ENCODE measurements at regions not wholly inside any gene's neighbourhood (a gene's known extent, or its start where the extent isn't known, plus 50 kb on each side); places are given as distances from the start of the nearest gene placed in this dataset.

- no peak for DNase-seq (ENCODE audit: extremely low read depth in 1 of 2, low read depth in 1 of 2)
These were observed 146.5 kb upstream of the ARGLU1 start for GRCh38 chr13:106714271-106714982.

DNA sequence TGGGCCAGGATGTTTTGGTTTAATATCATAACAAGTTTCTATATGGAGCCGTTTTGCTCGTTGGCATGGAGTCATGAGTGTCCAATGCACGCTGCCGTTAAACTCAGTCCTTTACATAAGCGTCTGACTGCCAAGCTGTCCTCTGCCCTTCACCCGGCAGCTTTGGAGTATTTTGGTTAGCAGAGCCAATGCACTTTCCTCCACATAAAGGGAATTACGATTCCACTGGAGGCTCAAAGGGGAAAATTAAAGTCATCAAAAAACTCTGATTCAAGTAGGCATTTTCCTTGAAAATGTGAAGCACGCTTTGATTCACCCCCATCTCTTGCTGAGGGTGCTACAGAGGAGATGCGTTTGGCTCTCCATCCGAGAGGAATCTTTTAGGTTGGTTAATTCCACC lies 144.4 kb upstream of the ARGLU1 start:
- no peak for DNase-seq (ENCODE audit: extremely low read depth in 1 of 2, low read depth in 1 of 2)

GRCh38 chr13:106710266-106710665 lies 142.3 kb upstream of the ARGLU1 start:
- DNase-seq (ENCODE audit: extremely low read depth in 1 of 2, low read depth in 1 of 2) = no peak

- no peak for DNase-seq (ENCODE audit: extremely low read depth in 1 of 2, low read depth in 1 of 2)
These were observed 141.6 kb upstream of the ARGLU1 start for GRCh38 chr13:106709522-106709921.

GRCh38 chr13:106702505-106702904 lies 134.6 kb upstream of the ARGLU1 start:
- no peak for DNase-seq (ENCODE audit: extremely low read depth in 1 of 2, low read depth in 1 of 2)

GRCh38 chr13:106701771-106702341 lies 133.9 kb upstream of the ARGLU1 start:
- DNase-seq (ENCODE audit: extremely low read depth in 1 of 2, low read depth in 1 of 2) = no peak

DNA sequence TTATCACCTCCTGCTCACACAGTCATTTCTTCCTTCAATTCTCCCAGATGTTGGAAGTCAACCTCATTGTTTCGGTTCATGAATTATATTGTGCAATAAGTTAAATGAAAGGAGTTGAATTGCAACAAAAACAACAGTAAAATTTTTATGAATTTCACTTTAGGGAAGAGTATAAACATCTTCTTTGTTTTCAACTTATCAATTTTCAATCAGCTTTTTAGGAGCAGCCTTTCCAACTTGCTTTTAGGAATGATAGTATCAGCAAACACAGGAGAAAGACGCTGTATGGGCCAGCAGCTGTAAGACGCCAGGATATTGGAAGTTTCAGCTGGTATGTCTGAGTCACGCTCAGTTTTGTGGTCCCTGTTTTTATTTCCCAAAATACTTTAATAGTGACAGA lies 132.5 kb upstream of the ARGLU1 start:
- no peak for DNase-seq (ENCODE audit: extremely low read depth in 1 of 2, low read depth in 1 of 2)

GRCh38 chr13:106700007-106700406 lies 132.1 kb upstream of the ARGLU1 start:
- no peak for DNase-seq (ENCODE audit: extremely low read depth in 1 of 2, low read depth in 1 of 2)

GRCh38 chr13:106699311-106699710 lies 131.4 kb upstream of the ARGLU1 start:
- DNase-seq (ENCODE audit: extremely low read depth in 1 of 2, low read depth in 1 of 2) = no peak

DNA sequence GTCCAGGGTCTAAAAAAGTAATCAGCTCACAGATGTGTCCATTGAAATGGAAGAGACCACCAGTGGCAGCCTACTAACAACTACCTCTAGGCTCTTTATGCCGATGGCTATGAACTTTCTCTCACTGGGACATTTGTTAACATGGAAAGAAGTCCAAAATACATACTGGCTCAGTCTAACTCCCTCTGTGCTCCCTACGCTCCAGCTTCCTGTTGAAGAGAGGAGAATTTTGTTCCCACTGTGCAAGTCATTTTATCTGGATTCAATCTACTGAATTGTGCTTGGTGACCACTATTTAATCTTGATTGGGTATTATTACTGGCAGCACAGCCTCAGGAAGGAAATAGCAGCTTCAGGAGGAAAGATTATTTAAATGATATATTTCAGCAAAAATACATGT lies 128.8 kb upstream of the ARGLU1 start:
- no peak for DNase-seq (ENCODE audit: extremely low read depth in 1 of 2, low read depth in 1 of 2)

GRCh38 chr13:106696140-106696539 lies 128.2 kb upstream of the ARGLU1 start:
- no peak for DNase-seq (ENCODE audit: extremely low read depth in 1 of 2, low read depth in 1 of 2)

GRCh38 chr13:106695139-106695538 lies 127.2 kb upstream of the ARGLU1 start:
- no peak for DNase-seq (ENCODE audit: extremely low read depth in 1 of 2, low read depth in 1 of 2)

DNA sequence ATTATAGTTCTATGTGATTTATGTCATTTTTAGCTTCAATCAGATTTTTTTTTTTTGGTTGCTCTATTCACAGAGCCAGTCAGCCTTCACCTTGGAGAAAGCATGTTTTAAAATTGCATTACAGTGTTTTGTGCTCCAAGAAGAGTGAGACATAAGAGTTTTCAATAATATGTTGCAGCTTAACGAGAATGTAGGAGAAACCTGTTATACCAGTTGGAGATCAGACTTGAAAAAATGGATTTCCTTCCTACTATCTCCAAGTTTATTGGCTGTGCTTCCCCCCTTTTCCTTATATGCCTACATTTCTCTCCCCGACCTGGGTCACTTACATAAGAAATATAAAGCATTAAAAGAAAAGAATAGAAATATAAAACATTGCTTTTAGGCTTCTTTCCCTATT lies 123.9 kb upstream of the ARGLU1 start:
- DNase-seq (ENCODE audit: extremely low read depth in 1 of 2, low read depth in 1 of 2) = no peak

GRCh38 chr13:106691341-106691740 lies 123.4 kb upstream of the ARGLU1 start:
- DNase-seq (ENCODE audit: extremely low read depth in 1 of 2, low read depth in 1 of 2) = no peak

GRCh38 chr13:106690779-106691178 lies 122.8 kb upstream of the ARGLU1 start:
- no peak for DNase-seq (ENCODE audit: extremely low read depth in 1 of 2, low read depth in 1 of 2)

- no peak for DNase-seq (ENCODE audit: extremely low read depth in 1 of 2, low read depth in 1 of 2)
These were observed 122.0 kb upstream of the ARGLU1 start for GRCh38 chr13:106689906-106690305.

- DNase-seq (ENCODE audit: extremely low read depth in 1 of 2, low read depth in 1 of 2) = no peak
These were observed 121.0 kb upstream of the ARGLU1 start for GRCh38 chr13:106688940-106689339.

DNA sequence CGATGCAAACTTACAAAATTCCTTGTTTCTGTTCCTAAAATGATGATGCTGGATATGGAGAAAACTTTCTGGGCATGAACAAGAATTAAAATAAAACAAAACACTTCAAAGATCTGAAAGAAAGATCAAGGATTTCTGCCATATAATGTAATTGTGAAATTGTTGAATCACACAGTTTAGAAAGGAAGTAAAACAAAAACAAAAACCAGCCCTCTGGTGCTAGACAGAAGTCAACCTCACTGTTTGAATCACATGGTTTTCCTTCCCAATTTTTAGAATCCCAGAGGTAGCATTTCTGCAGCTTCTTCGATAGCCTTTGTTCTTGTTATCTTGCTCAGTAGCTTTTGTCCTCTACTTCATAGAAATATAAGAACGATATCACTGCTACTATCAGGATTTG lies 118.2 kb upstream of the ARGLU1 start:
- no peak for DNase-seq (ENCODE audit: extremely low read depth in 1 of 2, low read depth in 1 of 2)

GRCh38 chr13:106685143-106685542 lies 117.2 kb upstream of the ARGLU1 start:
- DNase-seq (ENCODE audit: extremely low read depth in 1 of 2, low read depth in 1 of 2) = no peak

DNA sequence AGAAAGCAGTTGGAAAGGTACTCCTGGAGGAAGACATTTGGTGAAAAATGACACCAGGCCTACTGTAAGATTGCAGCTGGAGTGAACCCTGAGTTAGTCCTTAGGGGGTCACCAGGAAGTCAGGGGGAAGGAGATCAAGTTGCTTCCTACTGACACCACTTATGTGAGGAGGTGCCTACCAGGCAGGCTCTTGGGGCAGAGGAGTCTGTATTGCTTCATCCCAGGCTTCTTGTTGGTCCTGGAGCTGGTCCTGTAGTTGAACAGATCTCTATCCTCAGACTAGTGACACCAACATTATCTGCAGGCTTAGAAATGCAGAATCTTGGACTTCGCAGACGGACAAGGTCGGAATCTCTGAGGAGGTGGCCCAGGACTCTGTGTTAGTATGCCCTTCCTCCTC lies 116.0 kb upstream of the ARGLU1 start:
- no peak for DNase-seq (ENCODE audit: extremely low read depth in 1 of 2, low read depth in 1 of 2)

DNA sequence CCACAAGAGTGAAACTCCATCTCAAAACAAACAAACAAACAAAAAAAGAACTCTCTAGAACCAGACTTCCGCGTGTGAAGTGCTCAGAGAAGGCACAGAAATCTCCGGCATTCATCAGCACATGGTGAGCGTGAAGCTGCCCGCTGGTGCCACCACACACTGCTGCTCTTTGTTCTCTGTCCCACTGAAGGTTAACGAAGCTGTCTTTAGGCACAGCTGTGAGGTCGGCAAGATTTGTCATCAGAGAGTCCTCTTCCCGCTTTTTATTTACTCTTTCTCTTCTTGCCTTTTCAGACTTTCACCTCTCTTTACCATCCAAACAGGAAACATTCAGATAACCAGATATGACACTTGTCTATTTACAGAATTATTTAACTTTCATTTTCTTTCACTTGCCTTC lies 115.2 kb upstream of the ARGLU1 start:
- DNase-seq (ENCODE audit: extremely low read depth in 1 of 2, low read depth in 1 of 2) = no peak

DNA sequence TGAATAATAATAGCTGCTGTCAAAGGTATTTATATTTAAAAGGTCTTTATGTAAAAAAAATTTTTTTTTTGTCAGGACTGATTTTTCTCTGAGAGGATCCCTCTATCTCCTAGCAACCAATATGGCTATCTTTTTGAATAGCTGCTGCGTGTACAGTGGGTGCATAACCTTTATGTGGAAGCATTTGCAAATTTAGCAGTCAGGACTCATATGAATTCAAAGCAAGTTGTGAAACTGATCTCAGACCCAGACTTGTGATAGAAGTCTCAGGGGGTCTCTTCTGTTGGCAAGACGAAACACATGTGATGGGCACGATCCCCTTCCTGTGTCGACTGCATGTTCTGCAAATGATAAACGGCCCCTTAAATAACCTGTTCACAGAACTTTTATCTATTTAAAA lies 114.1 kb upstream of the ARGLU1 start:
- DNase-seq (ENCODE audit: extremely low read depth in 1 of 2, low read depth in 1 of 2) = no peak

DNA sequence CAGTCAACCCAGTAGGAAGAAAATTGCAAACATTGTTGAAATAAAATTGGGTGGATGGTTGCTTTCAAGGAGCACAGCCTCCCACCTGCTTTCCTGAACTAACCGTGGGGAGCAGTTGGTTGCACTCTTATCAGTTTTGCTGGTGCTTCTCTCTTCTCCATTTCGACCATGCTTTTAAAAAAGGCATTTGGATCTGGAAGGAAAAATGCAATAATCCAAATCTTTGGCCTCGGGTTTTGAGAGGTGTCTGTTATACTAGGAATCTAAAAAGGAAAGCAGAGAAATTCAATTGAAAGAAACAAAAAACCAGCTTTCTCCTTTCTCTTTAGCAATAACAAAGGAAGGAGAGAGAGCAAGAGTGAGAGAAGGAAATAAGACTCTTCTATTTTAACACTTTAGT lies 113.6 kb upstream of the ARGLU1 start:
- no peak for DNase-seq (ENCODE audit: extremely low read depth in 1 of 2, low read depth in 1 of 2)
